ENCODE measurements at regions not wholly inside any gene's neighbourhood (a gene's known extent, or its start where the extent isn't known, plus 50 kb on each side); places are given as distances from the start of the nearest gene placed in this dataset.

DNA sequence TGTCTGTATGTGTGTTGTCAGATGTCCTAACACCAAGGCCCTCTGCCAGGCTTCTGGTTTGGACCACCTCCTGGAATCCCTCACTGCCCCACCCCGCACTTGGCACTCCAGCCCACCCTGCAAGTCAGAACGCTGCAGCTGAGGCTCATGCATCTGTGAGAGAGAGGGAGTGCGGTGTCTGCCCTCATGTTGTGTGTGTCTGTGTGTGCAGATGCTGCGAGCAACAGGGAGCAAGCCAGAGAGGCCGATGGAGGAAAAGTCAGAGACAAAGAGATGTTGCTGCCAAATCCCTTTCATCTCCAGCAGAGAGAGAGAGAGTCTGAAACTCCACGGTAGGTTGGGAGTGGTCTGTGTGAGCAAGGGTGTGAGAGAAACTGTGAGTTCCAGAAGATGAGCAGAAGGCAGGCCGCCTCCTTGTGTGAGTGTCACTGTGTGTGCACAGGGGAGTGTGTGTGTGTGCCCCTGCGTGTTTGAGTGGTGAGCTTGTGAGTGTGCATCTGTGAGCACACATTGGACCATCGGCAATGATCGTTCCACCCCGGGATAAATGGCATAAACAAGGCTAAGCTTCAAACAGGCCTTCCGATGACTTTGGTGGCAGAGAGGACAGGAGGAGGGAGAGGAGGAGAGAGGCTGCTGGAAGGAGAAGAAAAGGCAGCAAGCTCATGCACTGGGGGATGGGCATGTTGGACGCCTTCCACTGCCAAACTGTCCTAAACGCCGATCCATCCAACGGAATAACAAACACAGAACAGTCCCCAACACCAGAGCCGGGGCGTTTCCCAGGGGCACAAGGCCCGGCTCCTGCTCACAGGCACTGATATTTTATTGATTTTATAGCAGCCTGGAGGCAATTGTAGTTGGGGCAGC lies 99.2 kb upstream of the GRIK3 start:
- TF ChIP-seq EZH2phosphoT487 (IDR thresholded peaks at IDR 0.05; ENCODE audit: low read length): no peak
- TF ChIP-seq EZH2 (optimal IDR thresholded peaks at IDR 0.05; ENCODE audit: low read depth, low read length): no peak
- TF ChIP-seq, protein P1, sequence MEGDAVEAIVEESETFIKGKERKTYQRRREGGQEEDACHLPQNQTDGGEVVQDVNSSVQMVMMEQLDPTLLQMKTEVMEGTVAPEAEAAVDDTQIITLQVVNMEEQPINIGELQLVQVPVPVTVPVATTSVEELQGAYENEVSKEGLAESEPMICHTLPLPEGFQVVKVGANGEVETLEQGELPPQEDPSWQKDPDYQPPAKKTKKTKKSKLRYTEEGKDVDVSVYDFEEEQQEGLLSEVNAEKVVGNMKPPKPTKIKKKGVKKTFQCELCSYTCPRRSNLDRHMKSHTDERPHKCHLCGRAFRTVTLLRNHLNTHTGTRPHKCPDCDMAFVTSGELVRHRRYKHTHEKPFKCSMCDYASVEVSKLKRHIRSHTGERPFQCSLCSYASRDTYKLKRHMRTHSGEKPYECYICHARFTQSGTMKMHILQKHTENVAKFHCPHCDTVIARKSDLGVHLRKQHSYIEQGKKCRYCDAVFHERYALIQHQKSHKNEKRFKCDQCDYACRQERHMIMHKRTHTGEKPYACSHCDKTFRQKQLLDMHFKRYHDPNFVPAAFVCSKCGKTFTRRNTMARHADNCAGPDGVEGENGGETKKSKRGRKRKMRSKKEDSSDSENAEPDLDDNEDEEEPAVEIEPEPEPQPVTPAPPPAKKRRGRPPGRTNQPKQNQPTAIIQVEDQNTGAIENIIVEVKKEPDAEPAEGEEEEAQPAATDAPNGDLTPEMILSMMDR (IDR thresholded peaks at IDR 0.05; ENCODE audit: low read length): no peak
- no peaks in the 10 kb centered on the region for H3K79me2 ChIP-seq (ENCODE audit: low read length)
- no peaks in the 10 kb centered on the region for H3K9me3 ChIP-seq (replicated peaks; ENCODE audit: insufficient read depth, low read length)
- H2AFZ ChIP-seq (ENCODE audit: low read length): no peak overlapping the region
- H4K20me1 ChIP-seq (ENCODE audit: insufficient read depth, low read length): no peaks in the 10 kb centered on the region
- H3K27ac ChIP-seq (ENCODE audit: low read length): no peak overlapping the region
- H3K4me3 ChIP-seq (ENCODE audit: low read length): no peak overlapping the region
- H3K27me3 ChIP-seq (replicated peaks; ENCODE audit: insufficient read depth, low read length): peaks cover 82% of the 10 kb centered on the region
- no peak for DNase-seq
- no peaks in the 10 kb centered on the region for H3K9me2 ChIP-seq (replicated peaks; ENCODE audit: insufficient read depth, low read length)
- H3F3A ChIP-seq (ENCODE audit: insufficient read depth, low read length): no peaks in the 10 kb centered on the region
- H3K4me1 ChIP-seq (ENCODE audit: low read length): no peaks in the 10 kb centered on the region
- no peak overlapping the region for H3K9ac ChIP-seq (ENCODE audit: low read length)
- H3K4me2 ChIP-seq (ENCODE audit: low read depth, low read length): no peak overlapping the region
- H3K36me3 ChIP-seq (replicated peaks; ENCODE audit: insufficient read depth, low read length): no peaks in the 10 kb centered on the region

DNA sequence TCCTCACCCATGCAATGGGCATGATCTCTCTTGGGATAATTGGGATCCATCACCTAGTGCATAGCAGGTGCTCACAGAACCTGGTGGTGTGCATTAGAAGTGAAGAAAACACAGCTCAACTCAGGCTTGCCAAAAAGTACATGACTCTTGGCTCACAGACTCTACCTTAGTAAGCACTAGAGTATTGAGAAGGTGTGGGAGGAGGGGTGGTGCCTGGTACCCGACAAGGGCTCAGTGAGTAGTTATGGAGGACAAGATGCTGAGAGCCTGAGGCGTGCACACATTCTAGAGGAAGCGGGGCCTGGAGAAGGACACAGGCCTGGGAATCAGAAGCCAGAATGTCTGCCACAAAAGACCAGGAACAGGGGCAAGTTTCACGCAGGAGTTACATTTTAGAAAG lies 100.3 kb upstream of the GRIK3 start:
- Histone ChIP-seq H3K9me3 (replicated peaks; ENCODE audit: insufficient read depth, low read length) (no peaks in the 10 kb centered on the region), H3K4me3 (ENCODE audit: low read length) (no peak overlapping the region), H3K4me2 (ENCODE audit: low read depth, low read length) (no peak overlapping the region), H3K79me2 (ENCODE audit: low read length) (no peaks in the 10 kb centered on the region), H4K20me1 (ENCODE audit: insufficient read depth, low read length) (no peaks in the 10 kb centered on the region), H3K36me3 (replicated peaks; ENCODE audit: insufficient read depth, low read length) (no peaks in the 10 kb centered on the region), H3K4me1 (ENCODE audit: low read length) (no peaks in the 10 kb centered on the region), H3K27ac (ENCODE audit: low read length) (no peak overlapping the region), H3K9ac (ENCODE audit: low read length) (no peak overlapping the region), H3K9me2 (replicated peaks; ENCODE audit: insufficient read depth, low read length) (no peaks in the 10 kb centered on the region), H3F3A (ENCODE audit: insufficient read depth, low read length) (no peaks in the 10 kb centered on the region), H2AFZ (ENCODE audit: low read length) (no peak overlapping the region), H3K27me3 (replicated peaks; ENCODE audit: insufficient read depth, low read length) (peaks cover 83% of the 10 kb centered on the region)
- no peak for DNase-seq
- TF ChIP-seq, protein P1 (IDR thresholded peaks at IDR 0.05; ENCODE audit: low read length): no peak
- TF ChIP-seq EZH2phosphoT487 (IDR thresholded peaks at IDR 0.05; ENCODE audit: low read length) (no peak), EZH2 (optimal IDR thresholded peaks at IDR 0.05; ENCODE audit: low read depth, low read length) (no peak)

DNA sequence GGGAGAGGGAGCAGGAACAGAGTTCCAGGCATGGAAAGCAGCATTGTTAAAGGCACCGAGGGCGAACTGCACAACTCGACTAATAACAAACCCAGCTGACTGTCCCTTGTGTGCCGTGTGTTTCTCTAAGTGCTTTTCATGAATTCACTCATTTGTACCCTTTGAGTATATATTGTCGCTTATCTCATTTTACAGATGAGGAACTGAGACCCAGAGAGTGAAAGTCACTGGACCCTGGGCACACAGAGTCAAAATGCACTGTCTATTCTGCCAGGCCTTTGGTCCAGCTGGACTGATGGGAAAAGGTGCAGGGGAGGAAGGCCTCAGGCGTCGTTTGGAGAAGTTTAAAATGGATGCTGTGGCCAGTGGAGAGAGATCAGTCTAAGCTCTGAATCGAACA lies 100.7 kb upstream of the GRIK3 start:
- H4K20me1 ChIP-seq (ENCODE audit: insufficient read depth, low read length): no peaks in the 10 kb centered on the region
- no peak overlapping the region for H3K9ac ChIP-seq (ENCODE audit: low read length)
- no peak overlapping the region for H3K4me2 ChIP-seq (ENCODE audit: low read depth, low read length)
- no peak overlapping the region for H2AFZ ChIP-seq (ENCODE audit: low read length)
- no peaks in the 10 kb centered on the region for H3K36me3 ChIP-seq (replicated peaks; ENCODE audit: insufficient read depth, low read length)
- no peaks in the 10 kb centered on the region for H3K9me2 ChIP-seq (replicated peaks; ENCODE audit: insufficient read depth, low read length)
- H3F3A ChIP-seq (ENCODE audit: insufficient read depth, low read length): no peaks in the 10 kb centered on the region
- no peaks in the 10 kb centered on the region for H3K79me2 ChIP-seq (ENCODE audit: low read length)
- peaks cover 83% of the 10 kb centered on the region for H3K27me3 ChIP-seq (replicated peaks; ENCODE audit: insufficient read depth, low read length)
- H3K4me1 ChIP-seq (ENCODE audit: low read length): no peaks in the 10 kb centered on the region
- no peak overlapping the region for H3K4me3 ChIP-seq (ENCODE audit: low read length)
- H3K27ac ChIP-seq (ENCODE audit: low read length): no peak overlapping the region
- no peak for TF ChIP-seq EZH2phosphoT487 (IDR thresholded peaks at IDR 0.05; ENCODE audit: low read length)
- TF ChIP-seq, protein P1 (IDR thresholded peaks at IDR 0.05; ENCODE audit: low read length): no peak
- TF ChIP-seq EZH2 (optimal IDR thresholded peaks at IDR 0.05; ENCODE audit: low read depth, low read length): no peak
- H3K9me3 ChIP-seq (replicated peaks; ENCODE audit: insufficient read depth, low read length): no peaks in the 10 kb centered on the region
- no peak for DNase-seq

Data from MM.1S (cell line).